GM12878 (cell line): ENCODE measurements at regions not wholly inside any gene's neighbourhood (a gene's known extent, or its start where the extent isn't known, plus 50 kb on each side); places are given as distances from the start of the nearest gene placed in this dataset.

Experiments used
- ATF7 ChIP-seq: fragments of 450-650 bp; IDR thresholded peaks from 2 replicates; pipeline ENCODE4 v1.6.1; 2016; ENCODE audit warnings: low read depth, mild to moderate bottlenecking
- BCLAF1 ChIP-seq: fragments of 450-650 bp; IDR thresholded peaks from 2 replicates; pipeline ENCODE4 v1.6.1; 2017; ENCODE audit warnings: antibody characterized with exemption, mild to moderate bottlenecking, moderate library complexity
- BMI1 ChIP-seq: fragments of 450-650 bp; IDR thresholded peaks from 2 replicates; pipeline ENCODE4 v1.6.1; 2016; ENCODE audit warnings: mild to moderate bottlenecking, moderate library complexity, borderline replicate concordance
- CHD1 ChIP-seq: IDR thresholded peaks from 2 replicates; pipeline ENCODE4 v1.6.1; 2012; ENCODE audit warnings: low read depth, low read length, improper control_type of control experiment
- CREB1 ChIP-seq: IDR thresholded peaks from 2 replicates; pipeline ENCODE4 v1.6.1; 2012; ENCODE audit warnings: low read depth, mild to moderate bottlenecking, inconsistent platforms
- E2F4 ChIP-seq: IDR thresholded peaks from 2 replicates; pipeline ENCODE4 v1.6.1; 2012; ENCODE audit warnings: low read depth, low read length, improper control_type of control experiment
- FOS ChIP-seq: IDR thresholded peaks from 3 replicates; pipeline ENCODE4 v1.6.1; 2011; ENCODE audit warnings: borderline replicate concordance; ENCODE audit not compliant: insufficient read length; ENCODE audit errors: extremely low read depth
- GABPA ChIP-seq: IDR thresholded peaks from 2 replicates; pipeline ENCODE4 v1.6.1; 2014; ENCODE audit warnings: antibody characterized with exemption, low read depth, mild to moderate bottlenecking, inconsistent platforms
- HDAC6 ChIP-seq: fragments of 200-600 bp; sonication (generic); IDR thresholded peaks from one replicate; pipeline ENCODE4 v1.8.0; 2017; ENCODE audit warnings: antibody characterized with exemption; ENCODE audit not compliant: unreplicated experiment
- IKZF1 ChIP-seq: fragments of 450-650 bp; conservative IDR thresholded peaks from 2 replicates; pipeline ENCODE4 v1.6.1; 2017; ENCODE audit warnings: antibody characterized with exemption, mild to moderate bottlenecking
- IRF4 ChIP-seq: IDR thresholded peaks from 2 replicates; pipeline ENCODE4 v1.6.1; 2011; ENCODE audit warnings: low read depth, low read length
- JUNB ChIP-seq: IDR thresholded peaks from 2 replicates; pipeline ENCODE4 v1.6.1; 2016; ENCODE audit warnings: antibody characterized with exemption, mild to moderate bottlenecking
- JUND ChIP-seq: IDR thresholded peaks from 2 replicates; pipeline ENCODE4 v1.6.1; 2012; ENCODE audit warnings: low read depth, mild to moderate bottlenecking, low read length, improper control_type of control experiment, moderate library complexity
- MEF2A ChIP-seq: IDR thresholded peaks from 2 replicates; pipeline ENCODE4 v1.6.1; 2011; ENCODE audit warnings: low read depth, mild to moderate bottlenecking, low read length, moderate library complexity; ENCODE audit not compliant: insufficient read depth
- MEF2B ChIP-seq: fragments of 450-650 bp; IDR thresholded peaks from 2 replicates; pipeline ENCODE4 v1.6.1; 2018; ENCODE audit warnings: mild to moderate bottlenecking, moderate library complexity; ENCODE audit not compliant: partially characterized antibody, poor library complexity, severe bottlenecking
- MTA3 ChIP-seq: IDR thresholded peaks from 2 replicates; pipeline ENCODE4 v1.6.1; 2012; ENCODE audit warnings: low read length, inconsistent platforms, borderline replicate concordance
- MXI1 ChIP-seq: fragments of 150-350 bp; IDR thresholded peaks from 2 replicates; pipeline ENCODE4 v1.6.1; 2011; ENCODE audit warnings: low read depth, mild to moderate bottlenecking, inconsistent platforms, low read length, improper control_type of control experiment
- NFIC ChIP-seq: IDR thresholded peaks from 2 replicates; pipeline ENCODE4 v1.6.1; 2012; ENCODE audit warnings: low read depth, mild to moderate bottlenecking, inconsistent platforms, low read length, moderate library complexity
- NFXL1 ChIP-seq: fragments of 450-650 bp; IDR thresholded peaks from 2 replicates; pipeline ENCODE4 v1.6.1; 2017; ENCODE audit warnings: antibody characterized with exemption, mild to moderate bottlenecking, borderline replicate concordance
- NR2C1 ChIP-seq: fragments of 450-650 bp; IDR thresholded peaks from 2 replicates; pipeline ENCODE4 v1.6.1; 2017; ENCODE audit warnings: antibody characterized with exemption, mild to moderate bottlenecking, moderate library complexity
- NRF1 ChIP-seq: conservative IDR thresholded peaks from 2 replicates; pipeline ENCODE4 v1.6.1; 2011; ENCODE audit warnings: mild to moderate bottlenecking, low read depth, low read length, improper control_type of control experiment
- PAX5 ChIP-seq: IDR thresholded peaks from 2 replicates; pipeline ENCODE4 v1.6.1; 2011; ENCODE audit warnings: low read depth, low read length, borderline replicate concordance
- RCOR1 ChIP-seq: conservative IDR thresholded peaks from 2 replicates; pipeline ENCODE4 v1.6.1; 2012; ENCODE audit warnings: low read depth, low read length, improper control_type of control experiment
- RUNX3 ChIP-seq: IDR thresholded peaks from 2 replicates; pipeline ENCODE4 v1.6.1; 2012; ENCODE audit warnings: low read length, inconsistent platforms
- SREBF2 ChIP-seq: IDR thresholded peaks from 2 replicates; pipeline ENCODE4 v1.6.1; 2012; ENCODE audit warnings: mild to moderate bottlenecking, low read length
- STAT3 ChIP-seq: IDR thresholded peaks from 2 replicates; pipeline ENCODE4 v1.6.1; 2011; ENCODE audit warnings: low read depth, low read length, improper control_type of control experiment
- ZNF207 ChIP-seq: fragments of 450-650 bp; IDR thresholded peaks from 2 replicates; pipeline ENCODE4 v1.6.1; 2014; ENCODE audit warnings: antibody characterized with exemption, mild to moderate bottlenecking, borderline replicate concordance
- ZNF217 ChIP-seq: fragments of 450-650 bp; IDR thresholded peaks from 2 replicates; pipeline ENCODE4 v1.6.1; 2017; ENCODE audit warnings: antibody characterized with exemption, mild to moderate bottlenecking
- ZNF24 ChIP-seq: fragments of 450-650 bp; IDR thresholded peaks from 2 replicates; pipeline ENCODE4 v1.6.1; 2017; ENCODE audit warnings: antibody characterized with exemption, mild to moderate bottlenecking
- TF ChIP-seq, protein P1 (sequence below): fragments of 450-650 bp; IDR thresholded peaks from 2 replicates; pipeline ENCODE4 v1.6.1; 2014; ENCODE audit warnings: mild to moderate bottlenecking

DNA sequence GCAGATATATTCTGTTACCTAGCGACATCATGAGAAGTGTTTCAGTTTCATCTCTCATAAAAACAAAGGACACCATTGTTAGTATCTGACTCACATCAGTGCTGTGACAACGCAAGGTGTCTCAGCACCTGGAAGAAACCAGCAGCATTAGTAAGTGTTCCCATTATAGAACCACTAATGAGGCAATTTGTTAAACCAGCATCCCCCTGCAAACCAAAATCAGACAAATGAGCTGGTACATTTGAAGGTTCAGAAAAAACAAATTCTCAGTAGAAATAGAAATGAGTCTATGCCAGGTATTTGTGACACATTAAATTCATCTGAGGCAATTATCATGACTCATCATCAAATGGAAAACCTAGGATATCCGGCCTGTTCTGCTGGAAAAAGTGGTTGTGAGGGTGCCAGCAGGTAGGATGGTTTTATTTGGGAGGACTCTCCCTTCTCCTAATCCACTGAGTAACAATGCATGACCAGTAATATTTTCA lies 151.7 kb downstream of the TMEM200A start (continued):
- TF ChIP-seq ZNF24 (peak; percentile 3; the same call in 1 of the 2 replicates), NRF1 (no peak), MEF2A (peak; percentile 84), CHD1 (no peak), NFXL1 (no peak), FOS (no peak), NFIC (peak; percentile 69; the same call in 1 of the 2 replicates), STAT3 (no peak), JUNB (peak; percentile 78), ZNF217 (peak; percentile 11; the same call in 1 of the 2 replicates), BCLAF1 (no peak), IKZF1 (peak; percentile 86), JUND (peak; percentile 52; the same call in 1 of the 2 replicates), NR2C1 (no peak), SREBF2 (no peak), HDAC6 (no peak), GABPA (peak; percentile 36; the same call in 1 of the 2 replicates), MEF2B (peak; percentile 96), RCOR1 (no peak; the same call in 1 of the 2 replicates), BMI1 (peak; percentile 89), E2F4 (no peak), RUNX3 (peak; percentile 81), CREB1 (no peak), MTA3 (no peak), MXI1 (peak; percentile 77), PAX5 (peak; percentile 76; the same call in 1 of the 2 replicates), ATF7 (peak; percentile 97), IRF4 (peak; percentile 67; the same call in 1 of the 2 replicates), ZNF207 (no peak; the same call in 1 of the 2 replicates)
- TF ChIP-seq, protein P1, sequence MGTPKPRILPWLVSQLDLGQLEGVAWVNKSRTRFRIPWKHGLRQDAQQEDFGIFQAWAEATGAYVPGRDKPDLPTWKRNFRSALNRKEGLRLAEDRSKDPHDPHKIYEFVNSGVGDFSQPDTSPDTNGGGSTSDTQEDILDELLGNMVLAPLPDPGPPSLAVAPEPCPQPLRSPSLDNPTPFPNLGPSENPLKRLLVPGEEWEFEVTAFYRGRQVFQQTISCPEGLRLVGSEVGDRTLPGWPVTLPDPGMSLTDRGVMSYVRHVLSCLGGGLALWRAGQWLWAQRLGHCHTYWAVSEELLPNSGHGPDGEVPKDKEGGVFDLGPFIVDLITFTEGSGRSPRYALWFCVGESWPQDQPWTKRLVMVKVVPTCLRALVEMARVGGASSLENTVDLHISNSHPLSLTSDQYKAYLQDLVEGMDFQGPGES: no peak
